Neuronal stem cell (in vitro differentiated cells): ENCODE measurements at regions not wholly inside any gene's neighbourhood (a gene's known extent, or its start where the extent isn't known, plus 50 kb on each side); places are given as distances from the start of the nearest gene placed in this dataset.

Source experiments
- DNase-seq: peaks from one replicate; pipeline ENCODE4 v3.0.0-alpha.2; 2013; ENCODE audit warnings: low spot score
- H2AFZ ChIP-seq: one replicate; pipeline ENCODE4 v1.6.1; 2013; ENCODE audit warnings: mild to moderate bottlenecking, low read length, inconsistent platforms
- H2AK5ac ChIP-seq: 2 replicates; pipeline ENCODE4 v1.6.1; 2013; ENCODE audit warnings: low read depth, mild to moderate bottlenecking, inconsistent platforms, low read length, moderate library complexity, mixed read lengths
- H2BK120ac ChIP-seq: 2 replicates; pipeline ENCODE4 v1.6.1; 2013; ENCODE audit warnings: low read depth, mild to moderate bottlenecking, inconsistent platforms, low read length, moderate library complexity, mixed read lengths
- H2BK12ac ChIP-seq: one replicate; pipeline ENCODE4 v1.6.1; 2013; ENCODE audit warnings: low read length, inconsistent platforms
- H2BK15ac ChIP-seq: 2 replicates; pipeline ENCODE4 v1.6.1; 2013; ENCODE audit warnings: mild to moderate bottlenecking, low read length, inconsistent platforms, mixed read lengths
- H2BK5ac ChIP-seq: one replicate; pipeline ENCODE4 v1.6.1; 2013; ENCODE audit warnings: inconsistent platforms, mild to moderate bottlenecking, low read length, moderate library complexity
- H3K14ac ChIP-seq: one replicate; pipeline ENCODE4 v1.6.1; 2013; ENCODE audit warnings: low read length, inconsistent platforms
- H3K18ac ChIP-seq: 2 replicates; pipeline ENCODE4 v1.6.1; 2013; ENCODE audit warnings: low read length, inconsistent platforms
- H3K23ac ChIP-seq: 2 replicates; pipeline ENCODE4 v1.6.1; 2013; ENCODE audit warnings: low read depth, mild to moderate bottlenecking, mixed read lengths, low read length, inconsistent platforms; ENCODE audit not compliant: poor library complexity
- H3K27ac ChIP-seq: replicated peaks from 3 replicates; pipeline ENCODE4 v1.5.1; 2013; ENCODE audit warnings: low read length, inconsistent platforms
- H3K27me3 ChIP-seq, 3 experiments: 2 replicates each; pipeline ENCODE4 v1.6.1; 2013; ENCODE audit warnings: low read length in 3 of 3, mild to moderate bottlenecking in 2 of 3, inconsistent platforms in 1 of 3, low read depth in 1 of 3, mixed read lengths in 1 of 3, moderate library complexity in 1 of 3; ENCODE audit not compliant: control insufficient read depth in 3 of 3, insufficient read depth in 3 of 3
- H3K36me3 ChIP-seq, 2 donors: replicated peaks in 1 of 2; 2 replicates each; pipeline ENCODE4 v1.6.1; 2013; ENCODE audit warnings: low read length in 2 of 2; ENCODE audit not compliant: control insufficient read depth in 2 of 2, insufficient read depth in 2 of 2
- H3K4ac ChIP-seq: 2 replicates; pipeline ENCODE4 v1.6.1; 2013; ENCODE audit warnings: inconsistent platforms, mild to moderate bottlenecking, low read length, moderate library complexity
- H3K4me1 ChIP-seq, 2 donors: 1 replicate in 1 of 2; 2 replicates in 1 of 2; pipeline ENCODE4 v1.6.1; 2013; ENCODE audit warnings: low read length in 2 of 2, low read depth in 1 of 2; ENCODE audit not compliant: control insufficient read depth in 2 of 2, insufficient read depth in 1 of 2
- H3K4me2 ChIP-seq: one replicate; pipeline ENCODE4 v1.6.1; 2013; ENCODE audit warnings: mild to moderate bottlenecking, low read length, inconsistent platforms; ENCODE audit not compliant: insufficient read depth, poor library complexity, severe bottlenecking
- H3K4me3 ChIP-seq, 2 donors: 2 replicates each; pipeline ENCODE4 v1.5.1; 2013; ENCODE audit warnings: low read length in 2 of 2, mild to moderate bottlenecking in 2 of 2, inconsistent platforms in 1 of 2, moderate library complexity in 1 of 2
- H3K79me1 ChIP-seq: one replicate; pipeline ENCODE4 v1.6.1; 2013; ENCODE audit warnings: low read depth, mild to moderate bottlenecking, inconsistent platforms, low read length, moderate library complexity
- H3K9ac ChIP-seq: one replicate; pipeline ENCODE4 v1.6.1; 2013; ENCODE audit warnings: mild to moderate bottlenecking, low read depth, low read length, inconsistent platforms; ENCODE audit not compliant: poor library complexity
- H3K9me3 ChIP-seq, 2 donors: replicated peaks in 1 of 2; 2 replicates each; pipeline versions ENCODE3 to v1.6.1; 2013; ENCODE audit warnings: low read length in 2 of 2, mild to moderate bottlenecking in 2 of 2, inconsistent platforms in 1 of 2, low read depth in 1 of 2, mixed read lengths in 1 of 2, moderate library complexity in 1 of 2; ENCODE audit not compliant: control insufficient read depth in 2 of 2, insufficient read depth in 1 of 2
- H4K8ac ChIP-seq: one replicate; pipeline ENCODE4 v1.6.1; 2013; ENCODE audit warnings: low read depth, mild to moderate bottlenecking, inconsistent platforms, low read length, moderate library complexity
- H4K91ac ChIP-seq: one replicate; pipeline ENCODE4 v1.6.1; 2013; ENCODE audit warnings: low read length, low read depth, mild to moderate bottlenecking, inconsistent platforms; ENCODE audit not compliant: poor library complexity
- WGBS, 2 donors: extraction: QIAGEN DNeasy Blood & Tissue Kit; methylation state at CpG; one replicate each; pipeline ENCODE4 v1.1.7; 2013; ENCODE audit warnings: missing lambda C conversion rate in 2 of 2, mixed read lengths in 1 of 2; ENCODE audit not compliant: insufficient read length in 2 of 2, insufficient replicate concordance in 1 of 2; ENCODE audit errors: extremely low coverage in 2 of 2; 5-methylcytosine and 5-hydroxymethylcytosine counted together

GRCh38 chr4:125992891-125993290, 678.1 kb downstream of the FAT4 start:
- Histone ChIP-seq H3K18ac (no peak overlapping the region), H2BK5ac (no peak overlapping the region)

GRCh38 chr4:125994024-125994423, 679.3 kb downstream of the FAT4 start:
- H3K4ac ChIP-seq: no peak overlapping the region
- H2AK5ac ChIP-seq: no peak overlapping the region
- H3K79me1 ChIP-seq: peaks cover 2% of the 10 kb centered on the region
- no peak overlapping the region for H3K18ac ChIP-seq
- H2BK15ac ChIP-seq: no peak overlapping the region
- H3K14ac ChIP-seq: no peak overlapping the region
- no peak for DNase-seq
- H4K91ac ChIP-seq: no peak overlapping the region
- no peak overlapping the region for H2BK12ac ChIP-seq
- no peak overlapping the region for H3K4me2 ChIP-seq
- no peak overlapping the region for H3K9ac ChIP-seq
- H2BK5ac ChIP-seq: no peak overlapping the region
- no peaks in the 10 kb centered on the region for H3K4me1 ChIP-seq
- peaks cover 0 to 2% of the 10 kb centered on the region in 2 donors for H3K9me3 ChIP-seq
- H3K36me3 ChIP-seq: no peaks in the 10 kb centered on the region
- no peak overlapping the region for H3K4me3 ChIP-seq
- no CpG with 5 or more reads among the region's 9 CpGs for WGBS, 2 donors
- no peak overlapping the region for H2AFZ ChIP-seq
- H2BK120ac ChIP-seq: no peak overlapping the region
- no peak overlapping the region for H4K8ac ChIP-seq
- H3K23ac ChIP-seq: no peak overlapping the region
- no peak overlapping the region for H3K27ac ChIP-seq
- no peaks in the 10 kb centered on the region for H3K27me3 ChIP-seq

More at GRCh38 chr4:125992891-125993290, 678.1 kb downstream of the FAT4 start:
- Histone ChIP-seq H3K4me3 (no peak overlapping the region), H3K23ac (no peak overlapping the region), H3K27ac (no peak overlapping the region), H2AFZ (no peak overlapping the region), H3K9ac (no peak overlapping the region), H3K9me3 (peaks cover 0 to 2% of the 10 kb centered on the region in 2 donors), H4K8ac (no peak overlapping the region), H3K4me2 (no peak overlapping the region), H3K79me1 (peaks cover 2% of the 10 kb centered on the region), H2BK120ac (no peak overlapping the region), H3K27me3 (no peaks in the 10 kb centered on the region), H2BK12ac (no peak overlapping the region), H3K36me3 (no peaks in the 10 kb centered on the region), H3K14ac (no peak overlapping the region), H4K91ac (no peak overlapping the region), H2BK15ac (no peak overlapping the region), H3K4ac (no peak overlapping the region), H2AK5ac (no peak overlapping the region), H3K4me1 (no peaks in the 10 kb centered on the region)
- no peak for DNase-seq
- no CpG with 5 or more reads among the region's 2 CpGs for WGBS, 2 donors

- Histone ChIP-seq H3K4ac (no peak overlapping the region), H3K14ac (no peak overlapping the region), H2BK15ac (no peak overlapping the region), H3K4me1 (no peaks in the 10 kb centered on the region), H3K27ac (no peak overlapping the region), H4K8ac (no peak overlapping the region), H3K4me3 (no peak overlapping the region), H2BK5ac (no peak overlapping the region), H3K9me3 (peaks cover 0 to 2% of the 10 kb centered on the region in 2 donors), H2AFZ (no peak overlapping the region), H2BK120ac (no peak overlapping the region), H4K91ac (no peak overlapping the region), H3K79me1 (peaks cover 2% of the 10 kb centered on the region), H3K9ac (no peak overlapping the region), H3K27me3 (no peaks in the 10 kb centered on the region), H3K23ac (no peak overlapping the region), H2BK12ac (no peak overlapping the region), H3K18ac (no peak overlapping the region), H3K4me2 (no peak overlapping the region), H2AK5ac (no peak overlapping the region), H3K36me3 (no peaks in the 10 kb centered on the region)
- no peak for DNase-seq
- no CpG with 5 or more reads among the region's 1 CpG for WGBS, 2 donors
These were observed 679.7 kb downstream of the FAT4 start for GRCh38 chr4:125994430-125994829.

- H3K4me1 ChIP-seq: peaks cover 0 to 6% of the 10 kb centered on the region in 2 donors
- H2AK5ac ChIP-seq: no peak overlapping the region
- H2BK12ac ChIP-seq: no peak overlapping the region
- no peaks in the 10 kb centered on the region for H3K9me3 ChIP-seq
- H3K9ac ChIP-seq: no peak overlapping the region
- no peak overlapping the region for H2BK15ac ChIP-seq
- H4K8ac ChIP-seq: no peak overlapping the region
- H3K4ac ChIP-seq: no peak overlapping the region
- H3K4me2 ChIP-seq: no peak overlapping the region
- no peak overlapping the region for H3K4me3 ChIP-seq
- no peaks in the 10 kb centered on the region for H3K36me3 ChIP-seq
- H3K23ac ChIP-seq: no peak overlapping the region
- H2BK5ac ChIP-seq: no peak overlapping the region
- H2AFZ ChIP-seq: peak overlapping the region; percentile 61
- H3K27ac ChIP-seq: no peak overlapping the region
- H3K14ac ChIP-seq: no peak overlapping the region
- no peak overlapping the region for H4K91ac ChIP-seq
- no peaks in the 10 kb centered on the region for H3K79me1 ChIP-seq
- no peaks in the 10 kb centered on the region for H3K27me3 ChIP-seq
- no peak overlapping the region for H2BK120ac ChIP-seq
- no peak for DNase-seq
- WGBS, 2 donors: no CpG with 5 or more reads among the region's 4 CpGs
- no peak overlapping the region for H3K18ac ChIP-seq
These were observed 690.2 kb downstream of the FAT4 start for GRCh38 chr4:126004941-126005340.
